ENCODE measurements at regions not wholly inside any gene's neighbourhood (a gene's known extent, or its start where the extent isn't known, plus 50 kb on each side); places are given as distances from the start of the nearest gene placed in this dataset.
"Not testable (repeated sequence)": the region's sequence is repeated elsewhere in the genome, so short reads cannot be mapped to it uniquely, and the experiment has no call there.

DNA sequence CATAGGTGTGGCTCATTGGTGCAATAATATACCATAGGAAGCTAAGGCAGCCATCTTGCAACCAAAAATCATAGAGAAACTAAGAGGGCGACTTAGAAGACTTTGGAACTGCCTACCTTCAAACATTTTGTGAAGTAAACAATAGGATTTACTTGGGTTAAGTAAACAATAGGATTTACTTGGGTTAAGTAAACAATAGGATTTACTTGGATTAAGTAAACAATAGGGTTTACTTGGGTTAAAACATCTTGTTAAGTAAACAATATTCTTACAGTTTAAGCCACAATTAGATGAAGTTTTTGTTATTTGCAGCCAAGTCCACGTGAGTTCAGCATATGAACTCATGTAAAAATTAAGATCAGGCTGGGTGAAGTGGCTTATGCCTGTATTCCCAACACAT is 722.4 kb upstream of the AUTS2 start:
- Histone ChIP-seq H3K18ac (ENCODE audit: low read depth in 1 of 2, low read length in 2 of 2) (no peak overlapping the region), H3K9ac (ENCODE audit: low read length) (no peak overlapping the region), H3K36me3 (ENCODE audit: control insufficient read depth in 1 of 2, insufficient read depth in 2 of 2, low read depth in 1 of 2, low read length in 2 of 2) (no peaks in the 10 kb centered on the region), H3K4me3 (ENCODE audit: insufficient read depth in 1 of 2, low read depth in 1 of 2, low read length in 2 of 2) (no peak overlapping the region), H2BK5ac (ENCODE audit: low read depth, low read length, poor library complexity, severe bottlenecking) (no peak overlapping the region), H3K27me3 (ENCODE audit: control insufficient read depth in 1 of 2, insufficient read depth in 1 of 2, low read length in 2 of 2) (peaks cover 0 to 3% of the 10 kb centered on the region in 2 experiments), H3K27ac (ENCODE audit: low read length, poor library complexity, severe bottlenecking) (no peak overlapping the region), H2BK120ac (ENCODE audit: low read depth, low read length) (no peak overlapping the region), H3K4me1 (ENCODE audit: control insufficient read depth, insufficient read depth, low read depth, low read length) (no peaks in the 10 kb centered on the region), H4K8ac (ENCODE audit: low read length) (no peak overlapping the region), H3K4ac (ENCODE audit: low read depth in 1 of 2, low read length in 2 of 2) (no peak overlapping the region), H3K14ac (ENCODE audit: low read length in 2 of 2) (no peak overlapping the region), H2AFZ (ENCODE audit: low read depth, low read length) (no peak overlapping the region), H2AK5ac (ENCODE audit: low read length, severe bottlenecking) (no peak overlapping the region), H3K23ac (ENCODE audit: low read length in 2 of 2) (no peak overlapping the region), H3K9me3 (ENCODE audit: control insufficient read depth, low read length) (no peaks in the 10 kb centered on the region), H4K91ac (ENCODE audit: low read length) (no peak overlapping the region), H2BK15ac (ENCODE audit: low read depth, poor library complexity, severe bottlenecking) (no peak overlapping the region), H3K79me1 (replicated peaks; ENCODE audit: low read length, poor library complexity, severe bottlenecking) (no peaks in the 10 kb centered on the region), H3K4me2 (ENCODE audit: low read length, poor library complexity, severe bottlenecking) (no peak overlapping the region), H2BK12ac (ENCODE audit: low read length in 2 of 2) (no peak overlapping the region)
- 53% methylated on average over 2 of the region's 2 CpGs for WGBS
- no peak for DNase-seq

DNA sequence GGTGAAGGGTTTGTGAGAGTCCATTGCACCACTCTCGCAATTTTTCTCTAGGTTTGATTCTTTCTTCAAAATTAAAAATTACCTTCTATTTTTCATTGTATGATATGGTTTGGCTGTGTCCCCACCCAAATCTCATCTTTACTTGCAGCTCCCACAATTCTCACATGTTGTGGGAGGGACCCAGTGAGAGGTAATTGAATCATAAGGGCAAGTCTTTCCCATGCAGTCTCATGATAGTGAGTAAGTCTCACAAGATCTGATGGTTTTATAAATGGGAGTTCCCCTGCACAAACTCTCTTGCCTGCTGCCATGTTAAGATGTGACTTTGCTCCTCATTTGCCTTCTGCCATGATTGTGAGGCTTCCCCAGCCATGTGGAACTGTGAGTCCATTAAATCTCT is 711.2 kb upstream of the AUTS2 start:
- H3K4me2 ChIP-seq (ENCODE audit: low read length, poor library complexity, severe bottlenecking); H3K36me3 ChIP-seq (ENCODE audit: control insufficient read depth in 1 of 2, insufficient read depth in 2 of 2, low read depth in 1 of 2, low read length in 2 of 2); H3K79me1 ChIP-seq (replicated peaks; ENCODE audit: low read length, poor library complexity, severe bottlenecking); H3K23ac ChIP-seq (ENCODE audit: low read length in 2 of 2); H3K4me1 ChIP-seq (ENCODE audit: control insufficient read depth, insufficient read depth, low read depth, low read length); H3K27ac ChIP-seq (ENCODE audit: low read length, poor library complexity, severe bottlenecking); H2BK120ac ChIP-seq (ENCODE audit: low read depth, low read length); H4K8ac ChIP-seq (ENCODE audit: low read length); H4K91ac ChIP-seq (ENCODE audit: low read length); DNase-seq; H3K9me3 ChIP-seq (ENCODE audit: control insufficient read depth, low read length); H2BK12ac ChIP-seq (ENCODE audit: low read length in 2 of 2); H3K18ac ChIP-seq (ENCODE audit: low read depth in 1 of 2, low read length in 2 of 2); H2AFZ ChIP-seq (ENCODE audit: low read depth, low read length); H3K4ac ChIP-seq (ENCODE audit: low read depth in 1 of 2, low read length in 2 of 2); H2AK5ac ChIP-seq (ENCODE audit: low read length, severe bottlenecking); H2BK15ac ChIP-seq (ENCODE audit: low read depth, poor library complexity, severe bottlenecking); H2BK5ac ChIP-seq (ENCODE audit: low read depth, low read length, poor library complexity, severe bottlenecking); H3K14ac ChIP-seq (ENCODE audit: low read length in 2 of 2); H3K4me3 ChIP-seq (ENCODE audit: insufficient read depth in 1 of 2, low read depth in 1 of 2, low read length in 2 of 2); H3K27me3 ChIP-seq (ENCODE audit: control insufficient read depth in 1 of 2, insufficient read depth in 1 of 2, low read length in 2 of 2); H3K9ac ChIP-seq (ENCODE audit: low read length): not testable (repeated sequence)
- WGBS = no CpG with 5 or more reads among the region's 1 CpG

DNA sequence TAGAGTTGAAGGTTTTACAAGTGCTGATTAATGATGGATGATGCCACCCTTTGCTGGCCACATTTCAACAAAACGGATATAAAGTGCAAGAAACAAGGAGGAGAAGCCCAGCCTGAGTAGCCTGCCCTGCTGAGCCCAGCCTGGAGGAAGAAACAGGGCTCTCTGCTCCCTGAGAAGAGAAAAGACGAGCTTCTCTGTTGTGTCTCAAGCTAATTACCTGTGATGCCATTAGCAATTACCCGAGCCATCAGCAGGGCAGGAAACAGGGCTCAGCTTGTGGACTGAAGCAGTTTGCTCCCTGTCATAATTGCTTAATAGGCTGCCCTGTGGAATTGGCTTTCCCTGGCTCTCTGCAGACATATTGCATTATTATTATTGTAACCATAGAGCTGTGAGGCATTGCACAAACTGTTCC is 709.3 kb upstream of the AUTS2 start:
- Histone ChIP-seq H3K18ac (ENCODE audit: low read depth in 1 of 2, low read length in 2 of 2) (no peak overlapping the region), H3K27ac (ENCODE audit: low read length, poor library complexity, severe bottlenecking) (no peak overlapping the region), H3K4me1 (ENCODE audit: control insufficient read depth, insufficient read depth, low read depth, low read length) (no peaks in the 10 kb centered on the region), H3K79me1 (replicated peaks; ENCODE audit: low read length, poor library complexity, severe bottlenecking) (no peaks in the 10 kb centered on the region), H3K4ac (ENCODE audit: low read depth in 1 of 2, low read length in 2 of 2) (no peak overlapping the region), H4K91ac (ENCODE audit: low read length) (no peak overlapping the region), H3K14ac (ENCODE audit: low read length in 2 of 2) (no peak overlapping the region), H3K4me3 (ENCODE audit: insufficient read depth in 1 of 2, low read depth in 1 of 2, low read length in 2 of 2) (no peak overlapping the region), H3K27me3 (ENCODE audit: control insufficient read depth in 1 of 2, insufficient read depth in 1 of 2, low read length in 2 of 2) (no peaks in the 10 kb centered on the region), H3K9me3 (ENCODE audit: control insufficient read depth, low read length) (no peaks in the 10 kb centered on the region), H3K36me3 (ENCODE audit: control insufficient read depth in 1 of 2, insufficient read depth in 2 of 2, low read depth in 1 of 2, low read length in 2 of 2) (no peaks in the 10 kb centered on the region), H2AK5ac (ENCODE audit: low read length, severe bottlenecking) (no peak overlapping the region), H3K9ac (ENCODE audit: low read length) (no peak overlapping the region), H2BK120ac (ENCODE audit: low read depth, low read length) (no peak overlapping the region), H3K4me2 (ENCODE audit: low read length, poor library complexity, severe bottlenecking) (no peak overlapping the region), H3K23ac (ENCODE audit: low read length in 2 of 2) (no peak overlapping the region), H2BK5ac (ENCODE audit: low read depth, low read length, poor library complexity, severe bottlenecking) (no peak overlapping the region), H2BK15ac (ENCODE audit: low read depth, poor library complexity, severe bottlenecking) (no peak overlapping the region), H2AFZ (ENCODE audit: low read depth, low read length) (no peak overlapping the region), H2BK12ac (ENCODE audit: low read length in 2 of 2) (no peak overlapping the region), H4K8ac (ENCODE audit: low read length) (no peak overlapping the region)
- WGBS = 9% methylated on average over 3 of the region's 3 CpGs
- no peak for DNase-seq

DNA sequence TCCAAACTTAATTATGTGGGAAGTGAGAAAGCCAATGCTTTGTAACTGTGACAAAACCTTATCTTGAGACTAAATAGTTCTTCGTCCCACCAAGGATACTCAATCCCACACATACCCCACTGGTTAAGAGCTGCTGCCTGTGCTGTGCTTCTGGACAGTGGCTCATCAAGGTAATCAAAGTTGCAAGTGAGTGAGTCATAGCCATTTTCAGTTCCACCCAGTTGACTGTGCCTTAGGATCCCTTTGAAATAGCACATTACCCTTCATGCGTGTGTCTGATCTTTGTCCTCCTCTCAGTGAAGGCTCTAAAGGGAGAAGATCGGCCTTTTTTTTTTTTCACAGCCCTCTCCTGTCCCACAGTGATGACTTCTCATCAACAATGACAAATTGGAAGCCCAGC is 706.0 kb upstream of the AUTS2 start:
- H2BK12ac ChIP-seq (ENCODE audit: low read length in 2 of 2) = no peak overlapping the region
- H3K4me2 ChIP-seq (ENCODE audit: low read length, poor library complexity, severe bottlenecking) = no peak overlapping the region
- H3K4ac ChIP-seq (ENCODE audit: low read depth in 1 of 2, low read length in 2 of 2) = no peak overlapping the region
- no peak overlapping the region for H2AK5ac ChIP-seq (ENCODE audit: low read length, severe bottlenecking)
- H4K8ac ChIP-seq (ENCODE audit: low read length) = no peak overlapping the region
- H2BK120ac ChIP-seq (ENCODE audit: low read depth, low read length) = no peak overlapping the region
- WGBS = 50% methylated on average over 3 of the region's 3 CpGs
- H3K79me1 ChIP-seq (replicated peaks; ENCODE audit: low read length, poor library complexity, severe bottlenecking) = no peaks in the 10 kb centered on the region
- H3K14ac ChIP-seq (ENCODE audit: low read length in 2 of 2) = no peak overlapping the region
- H2BK5ac ChIP-seq (ENCODE audit: low read depth, low read length, poor library complexity, severe bottlenecking) = no peak overlapping the region
- H3K36me3 ChIP-seq (ENCODE audit: control insufficient read depth in 1 of 2, insufficient read depth in 2 of 2, low read depth in 1 of 2, low read length in 2 of 2) = no peaks in the 10 kb centered on the region
- no peak overlapping the region for H3K4me3 ChIP-seq (ENCODE audit: insufficient read depth in 1 of 2, low read depth in 1 of 2, low read length in 2 of 2)
- no peak overlapping the region for H4K91ac ChIP-seq (ENCODE audit: low read length)
- no peak overlapping the region for H3K18ac ChIP-seq (ENCODE audit: low read depth in 1 of 2, low read length in 2 of 2)
- no peak overlapping the region for H2BK15ac ChIP-seq (ENCODE audit: low read depth, poor library complexity, severe bottlenecking)
- no peak overlapping the region for H3K23ac ChIP-seq (ENCODE audit: low read length in 2 of 2)
- H2AFZ ChIP-seq (ENCODE audit: low read depth, low read length) = no peak overlapping the region
- no peak overlapping the region for H3K9ac ChIP-seq (ENCODE audit: low read length)
- no peaks in the 10 kb centered on the region for H3K9me3 ChIP-seq (ENCODE audit: control insufficient read depth, low read length)
- H3K27ac ChIP-seq (ENCODE audit: low read length, poor library complexity, severe bottlenecking) = no peak overlapping the region
- DNase-seq = no peak
- no peaks in the 10 kb centered on the region for H3K27me3 ChIP-seq (ENCODE audit: control insufficient read depth in 1 of 2, insufficient read depth in 1 of 2, low read length in 2 of 2)
- no peaks in the 10 kb centered on the region for H3K4me1 ChIP-seq (ENCODE audit: control insufficient read depth, insufficient read depth, low read depth, low read length)
